Stimulated activated CD4-positive, alpha-beta T cell treated with anti-CD3 and anti-CD28 coated beads, Interleukin-12 subunit alpha, Interleukin-12 subunit beta, amount 100 ng/mL, for 4 hours (primary cell): ENCODE measurements at regions not wholly inside any gene's neighbourhood (a gene's known extent, or its start where the extent isn't known, plus 50 kb on each side); places are given as distances from the start of the nearest gene placed in this dataset.

ENCODE experiments used
- DNase-seq: peaks from one replicate; pipeline ENCODE4 v3.0.0-alpha.2; 2020

GRCh38 chr20:22504829-22505377 is 79.5 kb downstream of the FOXA2 start:
- no peak for DNase-seq

GRCh38 chr20:22503577-22503976 is 80.8 kb downstream of the FOXA2 start:
- DNase-seq: no peak

- no peak for DNase-seq
Measured at GRCh38 chr20:22502731-22503191, 81.6 kb downstream of the FOXA2 start.

GRCh38 chr20:22501566-22502344 is 82.6 kb downstream of the FOXA2 start:
- no peak for DNase-seq

- no peak for DNase-seq
Measured at GRCh38 chr20:22501034-22501433, 83.3 kb downstream of the FOXA2 start.

- DNase-seq: no peak
Measured at GRCh38 chr20:22499515-22500166, 84.7 kb downstream of the FOXA2 start.

- no peak for DNase-seq
Measured at GRCh38 chr20:22496817-22497216, 87.6 kb downstream of the FOXA2 start.

- no peak for DNase-seq
Measured at GRCh38 chr20:22495789-22496188, 88.6 kb downstream of the FOXA2 start.

- no peak for DNase-seq
Measured at GRCh38 chr20:22495172-22495571, 89.2 kb downstream of the FOXA2 start.

GRCh38 chr20:22492497-22492896 is 91.9 kb downstream of the FOXA2 start:
- no peak for DNase-seq

- no peak for DNase-seq
Measured at GRCh38 chr20:22491194-22491505, 93.2 kb downstream of the FOXA2 start.

- DNase-seq: no peak
Measured at GRCh38 chr20:22490287-22491193, 93.8 kb downstream of the FOXA2 start.

- no peak for DNase-seq
Measured at GRCh38 chr20:22489626-22490286, 94.6 kb downstream of the FOXA2 start.

GRCh38 chr20:22480336-22480735 is 104.0 kb downstream of the FOXA2 start:
- DNase-seq: no peak

- no peak for DNase-seq
Measured at GRCh38 chr20:22475662-22476061, 108.7 kb downstream of the FOXA2 start.

- DNase-seq: no peak
Measured at GRCh38 chr20:22474224-22474623, 110.1 kb downstream of the FOXA2 start.

- DNase-seq: no peak
Measured at GRCh38 chr20:22473293-22473692, 111.1 kb downstream of the FOXA2 start.

GRCh38 chr20:22472447-22473100 is 111.8 kb downstream of the FOXA2 start:
- no peak for DNase-seq

- no peak for DNase-seq
Measured at GRCh38 chr20:22471156-22471836, 113.1 kb downstream of the FOXA2 start.

- DNase-seq: no peak
Measured at GRCh38 chr20:22470620-22471026, 113.7 kb downstream of the FOXA2 start.

- no peak for DNase-seq
Measured at GRCh38 chr20:22466447-22467171, 117.8 kb downstream of the FOXA2 start.
